Skeletal muscle cell (primary cell): ENCODE measurements at regions not wholly inside any gene's neighbourhood (a gene's known extent, or its start where the extent isn't known, plus 50 kb on each side); places are given as distances from the start of the nearest gene placed in this dataset.

ENCODE experiments used
- DNase-seq: peaks from one replicate; pipeline ENCODE4 v3.0.0-alpha.2; 2010; ENCODE audit warnings: low read depth
- H3K4me3 ChIP-seq: 2 replicates; pipeline ENCODE4 v1.5.1; 2011; ENCODE audit warnings: low read depth, mild to moderate bottlenecking, control low read depth, low read length, moderate library complexity

DNA sequence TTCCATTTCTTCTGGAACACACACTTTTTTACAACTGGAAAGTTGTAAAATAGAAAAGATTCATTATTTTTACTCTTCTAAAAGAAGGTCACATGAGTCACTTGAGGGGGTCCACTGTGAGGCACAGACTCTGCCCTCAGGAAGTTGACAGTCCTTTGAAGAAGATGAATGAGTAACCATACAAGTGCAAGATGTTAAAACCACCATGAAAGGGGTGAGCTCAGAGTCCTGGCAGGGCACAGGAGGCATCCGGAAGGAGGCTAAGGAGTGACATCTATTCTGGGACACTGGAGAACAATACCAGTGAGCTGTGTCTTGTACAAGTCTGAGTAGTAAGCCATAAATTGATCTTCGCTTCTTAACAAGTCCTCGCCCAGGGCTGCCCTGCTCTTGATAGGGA, 126.0 kb upstream of the FRMD6 start:
- DNase-seq: no peak
- no peak overlapping the region for H3K4me3 ChIP-seq

DNA sequence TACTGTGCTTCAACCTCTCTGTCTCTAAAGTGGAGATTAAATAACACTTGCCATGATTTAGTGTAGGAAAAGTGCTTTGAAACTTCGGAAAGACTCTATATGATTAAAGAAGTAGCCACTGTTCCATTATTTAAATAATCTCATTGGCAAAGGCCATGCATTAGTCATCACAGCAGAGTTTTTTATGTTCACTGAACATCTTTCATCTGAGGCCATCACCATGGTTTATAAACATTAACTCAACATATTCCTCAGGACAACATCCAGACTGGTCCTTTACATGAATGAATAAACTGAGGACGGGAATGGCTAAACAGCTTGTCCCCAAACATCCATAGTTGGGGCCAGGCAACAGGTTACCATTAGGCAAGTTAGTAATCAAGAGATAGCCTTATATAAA, 124.6 kb upstream of the FRMD6 start:
- no peak for DNase-seq
- H3K4me3 ChIP-seq: no peak overlapping the region

DNA sequence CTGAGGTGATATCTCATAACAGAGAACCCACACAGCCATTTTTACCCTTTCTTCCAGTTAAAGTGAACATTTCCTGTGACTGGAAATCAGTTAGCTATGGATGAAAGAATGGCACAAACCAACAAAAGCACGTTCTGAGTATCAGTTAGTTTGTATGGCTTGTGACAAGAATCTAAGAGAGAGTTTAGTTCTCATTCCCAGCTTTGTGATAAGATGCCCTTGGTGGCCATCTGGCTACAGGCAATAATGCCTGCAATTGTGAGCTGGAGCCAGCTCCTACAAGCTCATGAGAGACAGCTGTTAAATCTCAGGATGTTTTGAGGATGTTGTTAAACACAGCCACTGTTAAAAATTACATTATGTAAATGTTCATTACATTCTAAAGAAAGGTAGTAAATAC, 122.0 kb upstream of the FRMD6 start:
- DNase-seq: no peak
- H3K4me3 ChIP-seq: no peak overlapping the region

DNA sequence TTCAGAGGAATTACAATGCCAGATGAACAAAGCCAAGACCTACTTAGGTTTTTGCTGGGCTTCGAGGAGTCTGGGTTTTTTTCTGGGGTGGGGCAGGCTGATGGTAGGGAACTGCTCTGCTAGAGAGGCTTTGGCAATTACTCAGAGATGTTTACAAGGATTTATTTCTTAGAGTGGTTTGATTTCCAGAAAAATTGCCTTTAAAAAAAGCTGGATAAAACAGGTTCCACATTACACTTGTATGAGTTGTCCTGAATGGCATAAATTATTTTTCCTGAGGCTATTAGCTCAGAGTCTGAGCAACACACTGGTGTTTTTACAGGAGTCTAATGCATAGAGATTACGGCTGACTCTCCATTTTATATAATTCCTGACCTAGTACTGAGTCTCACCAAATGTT, 118.5 kb upstream of the FRMD6 start:
- no peak overlapping the region for H3K4me3 ChIP-seq
- peak; percentile 43 for DNase-seq

DNA sequence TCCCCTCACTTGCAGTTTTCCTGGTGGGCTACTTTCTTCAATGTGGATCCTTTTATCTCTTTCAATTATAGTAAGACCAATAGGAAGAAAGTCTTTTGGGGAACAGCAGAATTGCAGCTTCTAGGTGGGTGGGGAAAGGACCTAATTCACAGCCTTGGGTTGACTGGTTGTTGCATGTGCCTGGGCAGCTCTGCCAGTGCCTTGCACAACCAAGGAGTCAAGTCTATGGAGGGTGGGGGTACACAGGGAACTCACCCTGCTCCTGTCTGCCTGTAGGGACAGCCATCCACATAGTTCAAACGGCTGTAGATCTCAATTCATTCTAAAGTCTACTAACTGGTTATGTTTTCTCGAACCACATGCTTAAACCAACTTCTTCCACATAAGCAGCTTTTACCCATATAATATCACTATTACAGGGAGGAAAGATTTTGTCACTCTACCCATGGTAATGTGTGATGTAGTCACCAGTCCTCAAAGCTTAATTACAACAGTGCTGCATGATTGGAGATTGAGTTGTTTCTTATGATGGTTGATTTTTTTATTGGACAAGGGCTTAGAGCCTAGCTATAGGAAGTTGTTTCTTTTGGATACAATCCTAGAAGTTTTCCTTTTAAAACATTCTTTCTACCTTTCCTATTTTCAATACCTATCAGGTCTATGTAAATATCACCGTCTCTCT, 117.7 kb upstream of the FRMD6 start:
- H3K4me3 ChIP-seq: no peak overlapping the region
- no peak for DNase-seq

DNA sequence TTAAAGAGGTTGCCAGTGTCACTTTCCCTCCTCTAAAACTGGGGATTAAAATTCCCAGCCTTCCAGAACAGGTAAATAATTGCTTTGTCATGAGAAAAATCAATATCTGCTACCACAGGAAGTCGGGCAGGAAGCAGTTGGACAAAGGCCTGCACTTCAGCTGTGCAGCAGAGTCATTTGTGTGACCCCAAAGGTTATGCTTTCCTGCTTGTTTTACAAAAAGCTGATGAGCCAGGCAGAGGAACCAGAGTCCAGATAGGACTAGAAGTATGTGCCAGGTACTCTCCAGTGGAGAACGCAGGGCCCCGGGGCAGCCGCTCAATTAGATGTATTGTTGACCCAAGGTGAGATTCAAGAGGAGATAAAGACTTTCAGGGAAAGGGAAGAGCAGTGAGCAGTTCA, 117.1 kb upstream of the FRMD6 start:
- no peak overlapping the region for H3K4me3 ChIP-seq
- no peak for DNase-seq

DNA sequence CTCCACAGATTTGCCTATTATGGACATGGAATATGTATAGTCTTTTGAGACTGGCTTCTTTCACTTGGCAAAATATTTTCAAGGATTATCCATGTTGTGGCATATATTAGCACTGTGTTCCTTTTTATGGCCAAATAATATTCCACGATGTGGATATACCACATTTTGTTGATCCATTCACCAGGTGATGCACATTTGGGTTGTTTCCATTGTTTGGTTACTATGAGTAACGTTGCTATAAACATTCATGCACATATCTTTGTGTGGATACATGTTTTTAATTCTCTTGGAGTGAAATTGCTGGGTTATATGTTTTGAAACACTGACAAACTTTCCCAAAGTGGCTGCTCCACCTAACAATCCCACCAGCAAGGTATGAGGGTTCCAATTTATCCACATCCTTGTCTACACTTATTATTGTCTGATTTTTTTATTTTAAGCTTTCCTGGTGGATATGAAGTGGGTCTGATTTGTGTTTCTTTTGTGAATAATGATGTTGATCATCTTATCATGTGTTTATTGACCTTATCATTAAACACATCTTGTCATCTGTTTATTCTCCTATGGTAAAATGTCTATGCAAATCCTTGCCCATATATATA, 116.2 kb upstream of the FRMD6 start:
- no peak for DNase-seq
- H3K4me3 ChIP-seq: no peak overlapping the region

DNA sequence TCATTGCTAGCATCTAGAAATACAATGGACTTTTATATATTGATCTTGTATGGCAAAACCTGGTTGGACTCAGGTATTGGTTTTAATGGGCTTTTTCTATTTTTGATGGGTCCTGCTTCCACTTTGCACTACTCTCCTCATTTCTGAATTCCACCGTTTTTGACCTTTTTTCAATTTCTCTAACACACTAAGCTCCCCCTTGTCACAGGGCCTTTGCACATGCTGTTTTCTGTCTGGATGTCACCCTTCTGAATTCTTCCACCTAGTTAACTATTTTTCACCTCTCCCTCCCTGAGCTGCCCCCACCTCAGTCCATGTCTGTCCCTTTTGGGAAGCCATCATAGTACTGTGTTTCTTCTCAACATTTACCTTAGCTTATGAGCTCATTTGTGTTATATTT, 112.7 kb upstream of the FRMD6 start:
- no peak overlapping the region for H3K4me3 ChIP-seq
- no peak for DNase-seq

DNA sequence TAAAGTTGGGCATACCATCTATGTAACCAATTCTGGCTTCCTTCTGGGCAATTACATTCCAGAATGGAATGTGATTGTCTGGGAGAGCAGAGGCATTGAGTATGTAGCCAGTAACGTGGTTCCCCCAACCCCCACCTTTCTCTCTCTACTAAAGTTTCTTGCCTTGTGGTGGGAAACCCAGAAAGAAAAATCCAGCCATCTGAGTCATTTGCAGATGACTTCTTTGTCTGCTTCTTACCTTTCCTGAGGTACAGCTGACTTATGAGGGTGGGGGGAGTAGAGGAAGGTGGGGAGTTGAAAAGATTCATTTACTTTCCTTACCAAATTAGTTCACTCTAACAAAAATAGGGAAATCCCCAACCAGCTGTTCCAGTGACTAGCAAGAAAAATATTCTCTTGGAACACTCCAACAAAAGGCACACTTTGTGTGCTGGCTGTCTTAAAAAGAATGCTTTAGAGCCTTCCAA, 112.1 kb upstream of the FRMD6 start:
- peak; percentile 73 for DNase-seq
- H3K4me3 ChIP-seq: no peak overlapping the region

DNA sequence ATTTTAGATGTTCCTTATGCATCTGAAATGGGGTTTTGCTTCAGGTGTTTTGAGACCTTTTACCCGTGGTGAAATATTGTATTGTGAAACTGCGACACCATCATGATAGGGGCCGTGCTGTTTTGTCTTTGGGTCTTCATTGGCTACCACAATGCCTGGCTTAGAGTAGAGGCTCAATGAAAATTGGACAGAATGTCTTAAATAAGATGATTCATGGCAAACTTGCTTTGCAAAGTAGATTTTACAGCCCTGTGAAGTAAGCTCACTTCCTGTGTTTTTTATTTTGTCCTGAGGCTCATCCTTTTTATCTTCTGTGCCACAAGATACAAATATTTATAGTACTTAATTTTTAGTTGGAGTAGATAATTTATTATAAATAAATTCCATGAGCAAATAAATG, 111.3 kb upstream of the FRMD6 start:
- no peak overlapping the region for H3K4me3 ChIP-seq
- peak; percentile 30 for DNase-seq

DNA sequence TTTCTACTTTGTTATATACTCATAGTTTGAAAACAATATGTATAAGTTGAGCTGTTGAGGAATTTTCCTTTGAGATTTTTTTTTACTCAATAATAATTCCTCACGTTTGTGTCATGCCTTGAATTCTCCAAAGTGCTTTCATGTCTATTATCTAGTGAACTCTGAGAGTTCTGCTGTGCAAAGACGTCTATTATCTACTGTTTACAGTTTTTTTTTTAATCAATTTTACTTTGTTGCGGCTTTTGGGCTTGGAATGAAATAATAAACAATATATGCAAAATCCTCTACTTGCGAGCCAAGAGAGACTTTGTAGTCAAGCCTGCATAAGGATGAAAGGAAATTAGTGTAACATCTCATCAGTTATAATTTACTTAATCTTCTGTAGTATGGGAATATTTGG, 107.2 kb upstream of the FRMD6 start:
- no peak overlapping the region for H3K4me3 ChIP-seq
- DNase-seq: no peak

DNA sequence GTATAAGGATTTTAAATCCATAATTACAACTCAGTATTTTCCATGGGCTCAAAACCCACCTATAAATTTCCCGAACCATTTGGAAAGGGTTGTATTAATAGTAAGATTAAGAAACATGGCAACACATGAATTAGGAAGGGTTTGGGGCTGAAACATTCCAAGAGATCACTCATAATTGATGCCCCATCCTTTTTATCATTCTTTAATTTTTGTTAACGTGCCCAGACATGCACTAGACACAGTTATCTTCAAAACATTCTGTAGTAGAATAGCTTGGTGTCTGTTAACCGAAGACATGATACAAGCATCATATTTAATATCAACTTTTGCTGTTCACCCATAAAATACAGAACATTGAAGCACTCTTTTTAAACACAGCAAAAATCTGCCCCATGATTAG, 106.8 kb upstream of the FRMD6 start:
- H3K4me3 ChIP-seq: no peak overlapping the region
- no peak for DNase-seq

DNA sequence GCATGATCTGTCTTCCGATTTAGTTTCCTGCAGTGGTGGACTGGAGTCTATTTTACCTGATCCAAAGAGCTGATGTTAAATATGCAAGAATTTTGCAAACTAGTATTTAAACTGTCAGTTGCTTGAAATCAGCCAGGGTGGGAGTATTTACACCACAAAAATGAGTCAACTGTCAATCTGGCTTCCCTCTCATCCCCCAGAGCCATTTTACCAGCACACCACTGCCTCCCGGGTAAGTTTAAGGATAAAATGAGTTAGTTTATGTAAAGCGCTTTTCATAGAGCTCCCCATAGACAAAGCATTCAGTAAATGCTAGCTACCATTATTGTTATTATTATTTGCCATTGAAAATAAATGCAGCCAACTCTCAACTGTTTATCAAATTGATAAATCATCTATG, 106.3 kb upstream of the FRMD6 start:
- H3K4me3 ChIP-seq: no peak overlapping the region
- no peak for DNase-seq

DNA sequence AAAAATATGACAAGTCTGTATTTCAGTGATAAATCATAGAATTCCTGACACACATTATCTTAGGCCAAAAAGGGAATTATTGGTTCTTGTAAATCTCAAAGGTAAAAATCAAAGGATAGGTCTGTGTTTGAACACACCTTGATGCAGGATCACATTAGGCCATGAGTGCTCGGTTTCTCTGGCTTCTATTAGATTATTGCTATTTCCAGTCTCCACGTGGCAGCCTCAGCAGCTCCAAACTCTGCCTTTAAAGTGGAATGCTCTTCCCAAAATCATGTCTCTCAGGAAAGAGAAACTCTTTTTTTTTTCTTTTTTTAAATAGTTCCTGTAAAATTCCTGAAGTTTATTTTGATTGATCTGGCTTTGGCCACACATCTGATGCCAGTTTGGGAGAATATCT, 105.6 kb upstream of the FRMD6 start:
- no peak for DNase-seq
- H3K4me3 ChIP-seq: no peak overlapping the region

DNA sequence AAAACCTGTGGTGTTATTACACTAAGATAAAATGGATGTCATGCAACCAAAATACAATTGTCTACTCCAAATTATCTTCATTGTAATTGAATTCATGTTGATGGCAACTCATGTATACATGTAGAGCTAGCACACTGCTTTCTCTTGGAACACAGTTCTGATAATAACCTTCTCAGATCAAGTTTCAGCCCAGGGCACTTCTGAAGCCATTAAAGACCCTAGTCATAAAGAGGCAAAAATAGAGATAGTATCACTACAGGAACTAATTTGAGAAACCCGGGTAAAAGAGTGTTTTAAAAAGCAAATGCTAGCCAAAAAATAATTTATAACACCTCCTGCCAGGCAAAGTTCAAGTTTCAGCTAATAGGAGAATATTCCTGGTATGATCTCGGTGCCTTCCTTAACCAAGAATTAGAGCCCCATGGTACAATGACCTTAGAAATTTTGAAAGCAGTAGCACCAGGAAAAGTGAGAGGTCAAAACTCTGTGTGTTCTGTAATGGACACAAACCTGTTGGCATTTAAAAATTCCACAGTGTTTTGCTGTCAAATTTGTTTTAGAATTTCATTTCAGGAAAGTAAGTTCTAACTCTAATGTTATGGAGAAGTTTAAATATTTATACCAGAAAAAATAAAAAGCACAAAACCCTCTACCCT, 105.0 kb upstream of the FRMD6 start:
- no peak overlapping the region for H3K4me3 ChIP-seq
- DNase-seq: no peak

DNA sequence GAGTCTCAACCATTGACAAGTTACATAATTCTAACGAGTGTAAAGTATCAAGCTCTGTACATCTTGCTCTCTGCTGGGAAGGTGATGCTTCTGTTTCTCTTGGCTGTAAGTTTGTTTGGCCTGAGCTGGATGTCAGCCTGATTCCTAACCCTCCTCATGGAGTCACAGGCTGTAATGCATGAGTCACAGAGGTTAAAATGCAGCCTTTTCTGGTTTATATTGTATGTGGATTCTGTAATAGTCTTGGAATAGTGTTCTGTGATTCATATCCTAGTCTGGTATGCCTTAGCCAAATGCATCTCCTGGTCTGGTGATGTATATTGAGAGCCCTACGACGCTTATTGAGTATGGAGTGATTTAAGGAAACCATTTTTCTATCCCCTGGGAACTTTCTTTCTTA, 104.5 kb upstream of the FRMD6 start:
- peak; percentile 99 for DNase-seq
- no peak overlapping the region for H3K4me3 ChIP-seq

DNA sequence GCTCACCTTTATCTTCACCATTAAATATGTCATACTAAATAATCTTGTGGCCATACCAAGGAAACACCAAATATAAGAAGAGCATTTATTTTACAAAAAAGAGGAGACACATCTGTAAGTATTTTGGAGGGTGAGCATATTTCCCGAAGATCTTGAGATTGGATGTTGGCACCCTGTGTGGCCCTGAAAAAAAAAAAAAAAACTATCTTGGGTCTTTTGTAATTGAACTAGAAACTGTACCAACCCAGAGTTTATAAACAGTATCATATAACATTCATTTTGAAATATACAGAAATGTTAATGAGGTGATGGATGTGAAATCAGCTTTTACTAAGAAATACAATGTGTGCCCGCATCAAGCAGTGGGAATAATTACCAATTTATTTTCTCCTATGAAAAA, 104.0 kb upstream of the FRMD6 start:
- no peak overlapping the region for H3K4me3 ChIP-seq

DNA sequence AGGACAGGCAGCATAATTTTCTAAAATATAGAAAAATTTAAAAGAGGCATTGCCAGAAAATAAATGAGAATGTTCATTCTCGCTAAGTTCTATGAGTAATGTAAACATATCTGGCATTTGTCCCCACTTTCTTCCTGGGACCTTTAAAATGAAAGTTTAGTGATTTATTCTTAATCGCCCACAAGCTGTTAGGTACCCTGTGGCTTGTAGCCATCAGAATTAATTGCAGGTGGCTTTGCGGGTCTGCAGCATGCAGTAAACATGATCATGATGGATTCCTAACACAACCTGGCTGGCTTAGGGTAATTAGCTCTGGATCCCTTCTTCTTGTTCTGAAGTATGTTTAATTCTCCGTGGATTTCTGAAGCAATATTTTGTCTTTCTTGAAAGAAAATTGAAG, 103.5 kb upstream of the FRMD6 start:
- no peak overlapping the region for H3K4me3 ChIP-seq
- DNase-seq: no peak

More for the DNA sequence above, 104.0 kb upstream of the FRMD6 start:
- DNase-seq: no peak

DNA sequence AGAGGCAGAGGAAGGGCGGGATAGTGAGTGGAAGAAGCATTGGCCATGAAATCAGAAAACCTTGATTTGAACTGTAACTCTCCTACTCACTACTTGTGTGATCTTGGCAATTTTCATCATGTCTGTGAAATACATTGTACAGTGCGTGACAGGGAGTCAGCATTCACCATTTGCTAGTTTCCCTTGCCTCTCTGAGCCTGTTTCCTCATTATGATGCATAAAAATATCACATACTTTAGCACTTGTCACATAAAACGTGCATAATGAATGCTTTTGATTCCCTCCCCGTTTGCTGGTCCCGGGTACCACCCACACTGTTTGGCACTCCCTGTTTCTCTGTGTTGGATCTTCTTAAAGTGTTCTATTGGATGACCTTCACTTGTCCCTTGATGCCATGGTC, 101.1 kb upstream of the FRMD6 start:
- no peak for DNase-seq
- no peak overlapping the region for H3K4me3 ChIP-seq

DNA sequence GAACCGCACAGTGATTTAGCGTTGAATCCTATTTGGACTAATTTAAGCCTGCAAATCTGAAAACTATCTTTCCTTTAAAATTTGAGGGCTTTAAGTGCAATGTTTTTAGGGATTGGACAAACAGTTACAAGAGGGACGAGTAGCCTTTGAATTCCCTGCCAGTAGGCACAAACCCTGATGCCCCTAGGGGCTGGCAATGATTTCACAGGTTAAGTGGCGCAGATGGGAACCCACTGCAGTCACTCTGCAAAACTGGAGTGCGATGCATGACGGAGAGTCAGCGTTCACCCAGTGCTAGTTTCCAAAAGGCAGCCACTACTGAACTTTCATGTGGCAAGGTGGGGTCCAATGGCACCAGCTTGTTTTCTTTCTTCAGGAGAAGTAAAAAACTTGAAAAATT, 99.4 kb upstream of the FRMD6 start:
- no peak overlapping the region for H3K4me3 ChIP-seq
- no peak for DNase-seq

DNA sequence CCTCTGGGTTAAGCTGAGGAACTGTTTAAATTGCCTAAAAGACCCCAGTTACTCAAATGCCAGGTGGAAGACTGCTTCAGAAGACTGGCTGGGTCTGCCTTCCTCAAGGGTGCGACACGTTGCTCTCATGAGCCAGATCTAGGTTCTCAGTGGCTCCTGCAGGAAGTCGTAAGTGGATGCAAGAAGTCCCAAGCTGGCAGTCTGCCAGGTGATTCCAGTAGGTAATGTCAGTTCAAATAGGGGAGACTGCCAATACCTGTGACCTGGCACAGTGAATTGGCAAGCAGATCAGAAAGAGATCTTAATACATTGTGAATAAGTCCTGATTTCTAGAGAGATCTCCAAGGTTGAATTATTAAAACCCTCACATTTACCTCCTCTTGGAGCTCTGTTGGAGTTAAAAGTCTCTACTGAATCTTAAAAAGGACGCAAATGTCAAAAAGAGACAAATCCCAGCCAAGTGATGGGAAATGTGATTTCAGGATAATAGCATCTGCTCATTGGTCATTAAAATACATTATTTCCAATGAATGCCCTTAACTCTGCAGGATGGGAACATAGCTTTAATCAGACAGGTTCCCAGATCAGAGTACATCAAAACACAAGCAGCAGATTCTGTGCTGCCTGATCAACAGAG, 98.8 kb upstream of the FRMD6 start:
- no peak for DNase-seq
- no peak overlapping the region for H3K4me3 ChIP-seq
